ENCODE measurements at regions not wholly inside any gene's neighbourhood (a gene's known extent, or its start where the extent isn't known, plus 50 kb on each side); places are given as distances from the start of the nearest gene placed in this dataset.
A peak's percentile ranks its signal among the peaks of the same experiment; 100 is the strongest.
"Not testable (repeated sequence)": the region's sequence is repeated elsewhere in the genome, so short reads cannot be mapped to it uniquely, and the experiment has no call there.

GRCh38 chr3:24545887-24546286 is 51.2 kb upstream of the THRB start:
- DNase-seq (ENCODE audit: low spot score in 2 of 2) (no peak), ATAC-seq (no peak)
- Mint-ChIP-seq H3K9me3 (peaks cover 2 to 7% of the 10 kb centered on the region in 2 donors), H3K27ac (no peak overlapping the region), H3K36me3 (no peaks in the 10 kb centered on the region)

DNA sequence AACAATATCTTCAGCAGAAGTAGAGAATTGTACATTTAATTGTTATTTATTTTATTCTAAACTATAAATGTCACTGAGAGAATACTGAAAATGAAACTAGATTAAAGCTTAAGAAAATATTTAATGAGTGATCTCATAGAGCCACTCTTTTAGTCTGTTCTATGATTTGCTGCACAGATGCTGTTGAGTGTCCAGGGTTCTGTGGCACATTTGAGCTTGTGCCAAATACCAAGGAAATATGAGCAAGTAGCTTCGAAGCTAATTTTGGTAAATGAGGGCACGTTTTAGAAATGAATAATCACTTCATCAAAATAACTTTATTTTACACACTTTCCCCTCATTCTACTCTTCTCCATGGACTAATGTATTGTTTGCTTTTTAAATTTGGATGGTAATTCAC is 53.6 kb upstream of the THRB start:
- ATAC-seq (no peak), DNase-seq (ENCODE audit: low spot score in 2 of 2) (no peak)
- Mint-ChIP-seq H3K9me3 (peaks cover 3% of the 10 kb centered on the region in 2 donors), H3K27ac (no peak overlapping the region), H3K36me3 (no peaks in the 10 kb centered on the region)

GRCh38 chr3:24550588-24550987 is 55.9 kb upstream of the THRB start:
- H3K9me3 Mint-ChIP-seq, result peaks cover 3% of the 10 kb centered on the region in 2 donors
- ATAC-seq, result no peak
- H3K27ac Mint-ChIP-seq, result no peak overlapping the region
- H3K36me3 Mint-ChIP-seq, result no peaks in the 10 kb centered on the region
- DNase-seq (ENCODE audit: low spot score in 2 of 2), result no peak

- Mint-ChIP-seq H3K27ac (no peak overlapping the region), H3K9me3 (peaks cover 3 to 6% of the 10 kb centered on the region in 2 donors), H3K36me3 (no peaks in the 10 kb centered on the region)
- no peak for DNase-seq (ENCODE audit: low spot score in 2 of 2)
- no peak for ATAC-seq
Observed at GRCh38 chr3:24551626-24552025, 57.0 kb upstream of the THRB start.

DNA sequence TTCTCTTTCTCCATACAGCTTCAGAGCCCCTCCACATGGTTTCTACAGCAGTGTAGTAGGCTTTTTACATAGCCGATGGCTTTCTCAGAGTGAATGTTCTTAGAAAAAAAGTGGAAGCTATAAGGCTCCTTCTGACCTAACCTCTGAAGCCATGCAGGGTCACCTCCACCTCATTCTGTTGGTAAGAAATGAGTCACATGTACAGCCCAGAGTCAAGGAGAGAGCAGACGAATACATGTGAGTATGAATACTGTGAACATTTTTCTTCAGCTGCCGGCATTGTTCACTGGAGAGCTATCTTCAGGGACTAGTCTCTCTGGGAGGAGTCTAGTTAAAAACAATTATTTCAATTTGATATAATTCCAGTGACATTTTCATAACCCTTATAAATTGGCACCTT is 68.2 kb upstream of the THRB start:
- ATAC-seq (no peak), DNase-seq (ENCODE audit: low spot score in 2 of 2) (no peak)
- Mint-ChIP-seq H3K27ac (no peak overlapping the region), H3K36me3 (no peaks in the 10 kb centered on the region), H3K9me3 (peaks cover 3 to 12% of the 10 kb centered on the region in 2 donors)

DNA sequence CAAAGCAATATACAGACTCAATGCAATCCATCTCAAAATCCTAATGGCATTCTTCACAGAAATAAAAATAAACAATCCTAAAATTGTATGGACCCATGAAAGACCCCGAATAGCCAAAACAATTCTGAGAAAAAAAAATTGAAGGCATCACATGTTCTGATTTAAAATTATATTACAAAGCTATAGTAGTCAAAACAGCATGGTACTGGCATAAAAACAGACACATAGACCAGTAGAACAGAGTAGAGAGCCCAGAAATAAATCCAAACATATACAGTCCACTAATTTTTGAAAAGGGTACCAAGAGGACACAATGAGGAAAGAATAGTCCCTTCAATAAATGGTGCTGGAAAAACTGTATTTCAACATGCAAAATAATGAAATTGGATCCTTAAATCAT is 70.4 kb upstream of the THRB start:
- Mint-ChIP-seq H3K9me3 (peaks cover 11 to 29% of the 10 kb centered on the region in 2 donors), H3K27ac (no peak overlapping the region), H3K36me3 (no peaks in the 10 kb centered on the region)
- DNase-seq (ENCODE audit: low spot score in 2 of 2), result no peak
- ATAC-seq, result no peak

- no peaks in the 10 kb centered on the region for H3K36me3 Mint-ChIP-seq
- no peak overlapping the region for H3K27ac Mint-ChIP-seq
- H3K9me3 Mint-ChIP-seq, result peaks cover 12 to 29% of the 10 kb centered on the region in 2 donors
- ATAC-seq (no peak), DNase-seq (ENCODE audit: low spot score in 2 of 2) (no peak)
Observed at GRCh38 chr3:24565656-24566055, 71.0 kb upstream of the THRB start.

GRCh38 chr3:24566927-24567326 is 72.3 kb upstream of the THRB start:
- peaks cover 15 to 38% of the 10 kb centered on the region in 2 donors for H3K9me3 Mint-ChIP-seq
- ATAC-seq (no peak), DNase-seq (ENCODE audit: low spot score in 2 of 2) (no peak)
- no peak overlapping the region for H3K27ac Mint-ChIP-seq
- H3K36me3 Mint-ChIP-seq, result no peaks in the 10 kb centered on the region

GRCh38 chr3:24572409-24572808 is 77.8 kb upstream of the THRB start:
- not testable (repeated sequence) for ATAC-seq; H3K27ac Mint-ChIP-seq; DNase-seq (ENCODE audit: low spot score in 2 of 2); H3K36me3 Mint-ChIP-seq
- peaks cover 12 to 36% of the 10 kb centered on the region in 2 donors for H3K9me3 Mint-ChIP-seq

DNA sequence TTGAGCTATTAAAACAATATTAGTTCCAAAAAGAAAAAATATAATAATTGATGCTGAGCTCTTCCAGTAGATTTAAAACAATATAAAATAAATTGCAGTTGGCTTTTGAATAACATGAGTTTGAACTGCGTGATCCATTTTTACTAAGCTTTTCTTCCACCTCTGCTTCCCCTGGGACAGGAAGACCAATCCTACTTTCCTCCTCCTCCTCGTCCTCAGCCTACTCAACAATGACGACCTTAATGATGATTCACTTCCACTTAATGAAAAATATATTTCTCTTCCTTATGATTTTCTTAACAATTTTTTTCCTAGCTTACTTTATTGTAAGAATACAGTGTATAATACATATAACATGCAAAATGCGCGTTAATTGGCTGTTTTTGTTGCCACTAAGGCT is 78.9 kb upstream of the THRB start:
- H3K27ac Mint-ChIP-seq, result no peak overlapping the region
- H3K9me3 Mint-ChIP-seq, result peaks cover 15 to 34% of the 10 kb centered on the region in 2 donors
- H3K36me3 Mint-ChIP-seq, result no peaks in the 10 kb centered on the region
- ATAC-seq (no peak), DNase-seq (ENCODE audit: low spot score in 2 of 2) (no peak)

- Mint-ChIP-seq H3K27ac (peak overlapping the region in 1 of 2 donors; percentile 32), H3K9me3 (peaks cover 12% of the 10 kb centered on the region in 2 donors), H3K36me3 (no peaks in the 10 kb centered on the region)
- ATAC-seq, result no peak
- no peak for DNase-seq (ENCODE audit: low spot score in 2 of 2)
Observed at GRCh38 chr3:24578324-24578723, 83.7 kb upstream of the THRB start.

GRCh38 chr3:24578951-24579421 is 84.3 kb upstream of the THRB start:
- ATAC-seq, result no peak
- Mint-ChIP-seq H3K36me3 (no peaks in the 10 kb centered on the region), H3K27ac (no peak overlapping the region), H3K9me3 (peaks cover 7 to 13% of the 10 kb centered on the region in 2 donors)
- DNase-seq (ENCODE audit: low spot score in 2 of 2), result no peak

GRCh38 chr3:24582431-24583403 is 88.1 kb upstream of the THRB start:
- ATAC-seq, result no peak
- peaks cover 7 to 13% of the 10 kb centered on the region in 2 donors for H3K9me3 Mint-ChIP-seq
- no peak overlapping the region for H3K27ac Mint-ChIP-seq

DNA sequence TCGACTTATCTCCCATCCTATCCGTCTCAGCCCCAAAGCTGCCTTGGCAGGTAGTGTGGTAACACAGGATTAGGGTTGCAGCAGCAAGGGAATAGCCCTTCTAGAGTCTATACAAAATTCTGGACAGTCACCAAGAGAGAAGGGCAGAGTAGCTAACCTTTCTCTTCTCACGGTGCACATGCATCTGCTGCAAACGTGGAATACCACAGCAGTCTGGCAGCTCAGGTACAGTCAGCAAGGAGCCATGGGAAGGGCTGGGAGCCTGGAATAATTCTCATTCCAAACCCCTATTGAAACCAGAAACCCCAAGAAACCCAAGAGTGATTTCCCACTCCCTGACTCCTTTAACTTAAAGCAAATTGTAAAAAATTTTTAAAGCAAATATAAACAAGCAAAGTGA is 92.3 kb upstream of the THRB start:
- ATAC-seq (no peak), DNase-seq (ENCODE audit: low spot score in 2 of 2) (no peak)
- Mint-ChIP-seq H3K27ac (no peak overlapping the region), H3K9me3 (peaks cover 0 to 3% of the 10 kb centered on the region in 2 donors), H3K36me3 (no peaks in the 10 kb centered on the region)

More at GRCh38 chr3:24582431-24583403, 88.1 kb upstream of the THRB start:
- no peaks in the 10 kb centered on the region for H3K36me3 Mint-ChIP-seq
- DNase-seq (ENCODE audit: low spot score in 2 of 2), result no peak

- DNase-seq (ENCODE audit: low spot score in 2 of 2) (no peak), ATAC-seq (no peak)
- Mint-ChIP-seq H3K36me3 (no peaks in the 10 kb centered on the region), H3K27ac (no peak overlapping the region), H3K9me3 (peaks cover 0 to 3% of the 10 kb centered on the region in 2 donors)
Observed at GRCh38 chr3:24588629-24589512, 94.2 kb upstream of the THRB start.

DNA sequence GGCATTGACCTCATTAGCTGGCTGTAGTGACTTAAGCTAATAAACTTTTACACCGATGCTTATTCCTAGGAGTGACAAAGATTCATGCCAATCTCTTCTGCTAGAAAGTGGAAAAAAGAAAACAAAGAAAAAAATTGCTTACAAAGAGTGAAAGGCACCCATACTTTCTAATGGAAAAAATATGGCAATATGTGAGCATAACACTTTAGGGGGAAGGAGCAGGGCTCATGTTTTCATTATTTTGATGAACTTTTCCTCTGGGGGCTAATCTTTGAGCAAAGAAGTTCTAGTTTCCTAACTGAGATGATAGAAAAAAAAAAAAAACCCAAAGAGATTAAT is 94.8 kb upstream of the THRB start:
- DNase-seq (ENCODE audit: low spot score in 2 of 2) (no peak), ATAC-seq (no peak)
- no peaks in the 10 kb centered on the region for H3K9me3 Mint-ChIP-seq
- no peaks in the 10 kb centered on the region for H3K36me3 Mint-ChIP-seq
- no peak overlapping the region for H3K27ac Mint-ChIP-seq
